ENCODE measurements at regions not wholly inside any gene's neighbourhood (a gene's known extent, or its start where the extent isn't known, plus 50 kb on each side); places are given as distances from the start of the nearest gene placed in this dataset.
"Not testable (repeated sequence)": the region's sequence is repeated elsewhere in the genome, so short reads cannot be mapped to it uniquely, and the experiment has no call there.

DNA sequence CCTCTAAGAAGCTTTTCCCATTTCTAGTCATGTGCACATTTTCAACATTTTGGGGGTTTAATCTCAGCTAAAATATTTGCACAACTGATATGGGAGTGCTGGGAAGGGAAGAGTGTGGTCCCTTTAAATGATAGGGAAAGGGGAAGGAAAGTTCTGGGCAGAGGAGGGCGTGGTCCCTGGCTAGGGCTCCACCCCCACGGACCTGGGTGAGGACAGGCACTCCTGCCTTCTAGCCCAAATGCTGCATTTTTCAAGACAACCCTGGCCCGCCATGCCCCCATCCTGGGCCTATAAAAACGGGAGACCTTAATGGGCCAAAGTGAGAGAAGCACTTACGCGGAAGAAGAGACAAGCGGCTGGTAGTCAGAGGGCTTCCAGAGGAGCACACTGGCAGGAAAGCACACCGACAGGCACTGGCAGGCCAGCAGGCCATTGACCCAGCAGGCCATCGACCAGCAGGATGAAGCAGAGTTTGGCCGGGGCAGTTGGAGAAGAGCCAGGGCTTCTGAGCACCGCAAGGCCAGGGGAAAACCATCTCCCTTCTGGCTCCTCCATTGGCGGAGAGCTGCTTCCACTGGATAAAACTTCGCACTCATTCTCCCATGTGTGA, 266.7 kb downstream of the SPRY2 start:
- no peak for DNase-seq (ENCODE audit: low read depth)

DNA sequence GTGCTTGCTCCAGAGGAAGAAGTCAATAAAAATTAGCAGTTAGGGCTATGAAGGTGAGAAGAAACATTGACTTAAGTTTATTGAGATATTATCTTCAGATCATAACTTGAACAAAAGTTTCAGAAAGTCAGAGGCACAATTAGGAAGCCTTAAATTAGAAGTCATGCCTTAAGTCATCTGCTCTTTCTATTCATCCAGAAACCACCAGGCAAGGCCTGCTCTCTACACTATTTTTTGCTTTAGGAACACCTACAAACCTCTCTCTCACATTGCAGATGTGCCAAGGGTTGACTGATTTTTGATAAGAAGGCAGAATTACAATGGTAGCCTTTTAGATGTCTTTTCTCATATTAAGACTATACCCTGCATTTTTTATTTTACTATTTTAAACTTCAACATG, 268.7 kb downstream of the SPRY2 start:
- DNase-seq (ENCODE audit: low read depth), result no peak

DNA sequence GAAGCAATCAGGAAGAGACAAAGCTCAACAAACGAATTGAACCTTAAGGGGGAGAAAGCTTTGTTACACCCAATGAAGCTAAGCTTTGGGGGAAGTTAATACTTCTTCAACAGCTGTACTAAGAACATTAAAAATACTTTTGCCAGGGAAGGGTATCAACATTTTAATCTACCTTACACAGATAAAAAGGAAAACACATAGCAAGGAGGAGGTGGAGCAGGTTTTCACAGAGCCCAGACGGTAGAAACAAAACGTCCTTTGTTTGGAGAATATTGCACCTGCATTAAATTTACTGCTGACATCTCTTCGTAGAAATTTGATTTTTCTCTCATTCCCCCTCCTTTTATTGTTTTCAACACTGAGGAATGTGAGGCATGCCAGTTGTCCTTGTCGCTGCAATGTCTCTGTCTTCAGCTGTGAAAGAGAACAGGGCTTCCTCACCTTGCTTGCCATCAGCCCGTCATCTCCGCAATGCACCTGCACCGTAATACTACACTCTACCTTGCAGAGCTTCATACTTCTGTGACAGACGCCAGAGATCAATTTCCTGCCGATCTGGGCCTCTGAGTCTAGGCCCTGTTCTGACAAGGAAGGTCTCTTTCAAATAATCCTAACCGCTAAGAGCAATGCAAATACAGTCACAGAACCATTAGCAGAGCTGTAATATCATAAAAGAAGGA, 270.8 kb downstream of the SPRY2 start:
- DNase-seq (ENCODE audit: low read depth), result no peak

DNA sequence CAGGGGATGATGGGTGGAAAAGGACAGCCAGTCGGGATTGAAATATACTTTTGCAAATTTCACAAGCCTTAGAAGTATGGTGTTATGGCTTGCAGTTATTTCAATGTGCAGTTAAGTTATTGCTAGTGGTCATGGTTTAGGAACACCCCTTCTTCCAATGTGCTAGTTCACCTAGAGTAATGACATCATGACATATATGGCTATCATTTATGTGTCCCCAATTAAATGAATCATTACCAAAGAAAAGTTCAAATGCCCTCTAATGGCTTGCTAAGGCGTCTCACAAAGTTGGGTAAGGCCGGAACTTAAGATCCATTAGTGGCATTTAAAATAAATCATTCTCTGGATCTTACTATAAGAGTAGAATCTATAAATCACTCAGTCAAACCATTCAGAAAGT, 271.6 kb downstream of the SPRY2 start:
- no peak for DNase-seq (ENCODE audit: low read depth)

DNA sequence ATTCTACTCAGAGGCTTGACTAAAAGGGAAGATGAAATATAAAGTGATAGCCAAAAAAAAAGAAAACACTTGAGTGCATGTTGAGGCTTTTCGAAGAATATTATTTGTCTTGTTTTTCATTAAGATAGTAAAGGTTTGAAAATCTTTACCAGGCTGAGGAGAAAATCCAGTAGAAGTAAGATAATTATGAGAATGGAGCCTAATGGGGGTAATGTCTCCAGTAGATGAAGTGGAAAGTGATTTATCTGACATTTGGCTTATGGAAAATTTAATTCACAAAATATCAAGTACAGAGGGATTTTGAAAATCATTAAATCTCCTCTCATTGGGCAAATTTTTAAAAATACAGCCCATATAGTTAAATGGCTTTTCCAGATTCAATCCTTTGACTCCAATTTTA, 274.9 kb downstream of the SPRY2 start:
- no peak for DNase-seq (ENCODE audit: low read depth)

DNA sequence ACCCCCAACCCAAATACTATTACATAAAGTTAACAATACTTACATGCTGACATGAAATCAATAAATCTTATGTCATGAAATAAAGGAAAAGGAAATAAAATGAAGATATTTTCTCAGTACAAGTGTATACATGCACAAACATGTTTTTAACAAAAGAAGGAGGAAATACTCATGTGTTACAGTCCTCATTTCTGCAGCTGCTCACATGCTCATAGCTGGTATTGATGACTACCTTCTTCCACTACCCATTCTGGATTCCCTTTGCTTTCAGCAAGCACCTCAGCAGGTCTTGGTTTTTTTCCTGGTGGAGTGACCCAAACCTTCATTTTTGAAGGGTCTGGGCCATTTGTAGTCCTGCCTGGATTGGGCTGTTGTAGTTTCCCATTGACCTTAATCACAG, 278.5 kb downstream of the SPRY2 start:
- DNase-seq (ENCODE audit: low read depth), result not testable (repeated sequence)

DNA sequence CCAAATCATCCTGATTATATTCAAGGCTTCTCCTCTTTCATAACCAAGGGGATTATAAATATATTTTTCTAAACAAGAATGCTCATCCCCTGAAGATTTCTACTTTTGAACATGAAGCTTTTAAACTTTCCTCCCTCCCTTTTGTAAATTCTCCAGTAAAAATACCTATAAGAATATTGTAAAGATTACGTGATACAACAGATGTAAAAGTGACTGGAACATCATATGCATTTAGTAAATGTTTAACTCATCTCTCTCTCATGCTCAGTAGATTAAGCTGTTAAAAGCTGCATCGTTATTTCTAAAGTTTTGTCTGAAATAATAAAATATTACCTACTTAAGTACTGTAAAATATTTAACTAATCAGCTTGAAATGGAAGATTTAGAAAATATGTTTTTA, 281.1 kb downstream of the SPRY2 start:
- no peak for DNase-seq (ENCODE audit: low read depth)

DNA sequence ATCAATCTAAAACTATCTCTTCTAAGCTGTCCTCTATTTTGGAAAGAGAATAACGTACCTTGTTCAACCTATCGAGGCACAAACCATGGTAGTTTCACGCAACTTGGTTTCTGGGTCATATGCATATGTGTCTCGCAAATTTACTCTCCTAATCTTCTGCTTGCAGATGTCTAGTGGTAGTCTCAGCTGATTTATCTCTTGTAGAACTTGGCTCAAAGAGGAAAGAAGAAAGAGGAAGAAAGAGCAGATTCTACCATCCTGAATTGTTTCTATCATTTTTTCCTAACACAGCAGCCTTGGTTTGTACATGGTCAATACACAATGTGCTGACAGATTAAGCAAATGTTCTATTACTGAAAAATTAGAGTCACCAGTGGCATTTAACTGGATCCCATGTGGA, 282.3 kb downstream of the SPRY2 start:
- DNase-seq (ENCODE audit: low read depth), result no peak

DNA sequence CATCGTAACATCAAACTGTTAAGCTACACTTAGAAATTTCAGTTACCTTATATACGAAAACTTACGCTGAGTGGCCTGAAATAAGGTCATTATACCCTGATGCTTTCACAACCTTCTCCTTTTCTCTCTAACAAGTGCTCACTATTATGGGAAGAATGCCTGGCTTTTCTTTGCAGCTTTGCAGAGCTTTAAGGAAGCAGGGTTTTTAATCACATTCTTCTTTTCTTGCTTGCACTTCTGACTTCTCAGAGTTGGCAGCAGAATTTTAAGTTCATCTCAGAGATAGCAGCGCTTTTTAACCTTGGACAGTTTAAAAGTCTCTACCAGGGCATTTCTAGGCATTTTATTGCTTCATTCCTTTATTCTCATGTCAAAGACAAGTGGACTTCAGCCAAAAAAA, 285.1 kb downstream of the SPRY2 start:
- no peak for DNase-seq (ENCODE audit: low read depth)

DNA sequence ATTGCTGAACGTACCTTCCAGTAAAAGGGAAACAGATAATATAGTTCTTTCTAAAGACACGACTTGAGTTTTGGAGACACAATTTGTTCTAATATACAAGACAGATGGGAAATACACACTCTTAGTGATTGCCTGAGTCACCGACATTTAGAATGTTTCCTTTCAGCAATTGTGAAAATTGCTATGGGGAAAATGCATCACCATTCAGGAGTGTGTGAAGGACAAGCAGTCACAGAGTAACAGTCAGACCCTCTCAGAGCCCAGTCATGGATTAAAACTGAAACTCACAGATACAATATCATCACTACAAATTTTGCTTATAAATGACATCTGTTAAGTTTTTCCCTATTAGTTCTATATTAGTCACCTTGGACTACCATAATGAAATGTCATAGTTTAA, 286.1 kb downstream of the SPRY2 start:
- no peak for DNase-seq (ENCODE audit: low read depth)

DNA sequence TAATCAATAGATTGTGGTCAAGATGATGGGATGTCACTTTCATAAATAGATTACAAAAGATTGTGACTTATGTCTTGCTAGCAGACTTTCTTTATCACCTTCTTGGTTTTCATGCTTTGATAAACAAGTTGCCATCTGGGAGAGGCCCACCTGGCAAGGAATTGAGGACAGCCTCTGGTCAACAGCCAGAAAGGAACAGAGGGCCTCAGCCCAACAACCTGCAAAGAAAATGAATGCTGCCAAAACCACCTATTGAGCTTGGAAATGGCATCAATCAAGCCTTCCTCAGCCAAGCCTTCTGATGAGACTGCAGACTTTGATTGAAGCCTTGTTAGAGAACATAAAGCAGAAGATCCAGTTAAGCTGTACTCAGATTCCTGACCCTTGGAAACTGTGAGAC, 288.6 kb downstream of the SPRY2 start:
- DNase-seq (ENCODE audit: low read depth), result no peak

DNA sequence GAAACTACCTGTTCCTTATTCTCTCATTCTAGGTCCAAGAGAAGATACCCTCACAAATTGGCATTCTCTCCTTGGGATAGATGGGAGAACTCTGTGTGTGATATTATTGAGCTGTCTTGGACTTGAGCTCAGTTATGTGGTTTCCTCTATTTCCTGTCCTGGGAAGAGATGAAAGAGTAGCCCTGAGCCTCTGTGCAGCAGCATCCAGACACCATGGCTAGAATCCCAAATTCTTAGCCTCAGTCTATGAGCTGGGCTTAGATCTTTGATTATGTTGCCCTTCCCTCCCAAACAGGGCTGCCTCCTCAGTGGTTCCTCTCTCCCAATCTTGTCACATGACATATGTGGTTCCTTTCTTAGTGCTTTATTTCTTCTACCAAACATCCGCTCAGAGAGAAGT, 290.7 kb downstream of the SPRY2 start:
- no peak for DNase-seq (ENCODE audit: low read depth)

DNA sequence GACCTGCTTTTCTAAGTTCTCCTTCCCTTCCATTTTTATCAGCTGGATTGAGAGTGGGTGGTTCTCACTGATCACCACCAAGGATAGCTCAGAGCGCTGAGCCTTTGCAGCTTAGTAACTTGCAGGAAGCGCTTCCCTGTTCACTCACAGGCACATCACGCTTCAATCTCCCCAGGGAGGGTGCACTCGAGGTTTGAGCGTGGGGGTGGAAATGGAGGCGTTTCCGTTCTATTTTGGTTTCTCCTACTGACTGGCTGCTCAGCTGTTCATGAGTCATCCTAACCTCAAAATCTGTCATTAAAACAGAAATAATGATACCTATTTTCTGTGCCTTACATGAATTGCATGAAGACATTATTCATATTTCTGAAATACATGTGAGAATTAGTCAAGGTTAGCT, 292.1 kb downstream of the SPRY2 start:
- DNase-seq (ENCODE audit: low read depth), result peak; percentile 21

DNA sequence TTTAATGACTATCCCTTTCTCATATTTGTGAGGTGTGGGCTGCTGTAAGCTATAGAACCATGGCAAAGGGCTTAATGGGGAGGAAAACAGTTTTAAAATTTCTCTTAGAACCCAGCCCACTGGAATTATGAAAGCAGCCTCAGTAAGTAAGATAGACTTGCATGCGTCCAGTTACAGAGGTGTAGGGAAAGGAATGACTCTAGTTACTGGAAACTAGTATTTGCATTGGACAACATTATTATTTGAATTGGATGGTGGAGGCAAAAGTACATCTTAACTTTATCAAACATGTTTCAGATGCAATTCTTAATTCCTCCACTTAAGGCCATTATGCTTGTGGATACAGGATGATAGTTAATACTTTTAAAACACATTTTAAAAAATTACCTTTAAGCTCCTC, 292.9 kb downstream of the SPRY2 start:
- no peak for DNase-seq (ENCODE audit: low read depth)

DNA sequence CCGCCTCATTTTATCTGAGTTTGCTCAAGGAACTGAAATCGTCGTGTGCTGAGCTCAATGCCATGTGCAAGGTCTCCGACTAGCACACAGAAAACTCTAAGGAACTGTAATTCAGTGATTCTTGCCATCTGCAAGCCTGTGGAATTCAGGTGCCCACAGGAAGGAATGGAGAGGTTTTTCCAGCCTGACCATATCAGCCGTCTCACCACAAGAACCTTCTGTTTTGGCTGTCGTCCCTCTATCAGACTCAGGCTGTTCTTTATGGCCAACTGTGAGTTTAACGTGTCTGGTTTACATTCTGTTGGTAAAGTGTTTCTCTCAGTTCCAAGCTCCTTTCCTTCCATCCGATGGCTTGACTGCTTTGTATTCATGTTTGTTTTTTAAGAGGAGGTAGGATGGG, 293.5 kb downstream of the SPRY2 start:
- no peak for DNase-seq (ENCODE audit: low read depth)

DNA sequence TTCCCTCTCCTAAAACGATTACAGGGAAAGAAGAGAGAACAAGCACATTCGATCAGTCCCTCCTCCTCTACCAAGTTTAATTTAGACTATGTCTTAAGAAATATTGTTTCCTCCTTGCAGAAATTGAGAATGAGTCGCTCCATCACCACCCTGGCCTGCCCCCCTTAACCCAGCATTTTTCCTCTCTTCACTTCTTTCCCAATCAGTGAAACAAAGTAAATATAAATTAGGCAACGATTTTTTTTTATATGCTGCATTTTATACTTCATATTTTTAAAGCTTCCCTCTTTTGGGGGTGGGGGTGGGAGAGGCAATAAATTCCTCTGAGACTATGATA, 300.0 kb downstream of the SPRY2 start:
- DNase-seq (ENCODE audit: low read depth), result no peak

DNA sequence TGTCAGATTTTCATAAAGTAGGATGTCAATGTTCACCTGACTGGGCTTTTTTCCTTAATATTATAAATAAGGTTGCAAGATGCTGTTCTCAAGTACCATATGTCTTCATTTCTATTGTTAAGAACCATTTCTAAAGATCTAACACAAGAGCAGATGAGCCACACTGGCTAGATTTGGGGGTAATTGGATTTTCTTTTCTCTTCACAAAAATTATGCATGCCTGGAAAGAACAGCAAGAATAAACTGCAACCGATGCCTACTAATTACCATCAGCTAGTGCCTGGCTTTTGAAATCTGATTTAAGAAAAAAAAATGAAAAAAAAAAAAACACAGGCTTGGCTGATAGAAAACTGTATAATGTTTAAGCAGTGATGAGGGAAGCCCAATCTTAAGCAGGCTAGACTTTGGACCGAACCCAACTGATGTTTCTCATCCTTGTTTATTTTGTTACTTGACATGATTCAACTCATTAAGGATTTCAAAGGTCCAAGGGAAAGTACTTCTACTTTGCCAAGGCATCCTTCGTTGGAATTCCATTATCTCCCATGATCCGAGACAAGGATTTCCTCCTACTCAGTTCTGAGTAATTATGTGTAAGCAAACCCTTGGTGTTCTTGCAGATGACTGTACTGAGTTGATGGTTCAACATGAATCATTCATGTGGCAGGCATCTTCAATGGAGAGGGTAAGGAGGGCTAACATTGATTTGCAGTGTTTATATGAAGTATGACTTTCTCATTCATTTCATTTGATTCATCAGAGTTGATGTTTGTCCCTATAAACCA, 300.5 kb downstream of the SPRY2 start:
- DNase-seq (ENCODE audit: low read depth), result no peak

DNA sequence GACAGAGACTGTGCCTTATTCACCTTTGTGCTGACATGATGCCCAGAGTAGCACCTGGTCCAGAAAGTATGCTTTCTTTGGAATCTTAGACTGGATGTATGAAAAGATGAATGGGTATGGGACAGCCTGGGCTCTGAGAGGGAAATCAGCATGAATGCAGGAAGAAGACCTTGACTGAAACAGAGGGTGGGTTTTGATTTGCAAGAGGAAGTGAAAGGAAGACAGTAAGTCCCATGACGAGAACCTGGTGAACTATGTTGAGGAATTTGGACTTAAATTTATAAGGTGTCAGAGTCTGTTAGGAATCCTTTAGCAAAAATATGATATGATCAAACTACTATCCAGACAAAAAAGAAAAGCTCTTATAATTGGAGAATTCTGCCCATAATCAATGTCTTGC, 301.9 kb downstream of the SPRY2 start:
- DNase-seq (ENCODE audit: low read depth), result no peak

DNA sequence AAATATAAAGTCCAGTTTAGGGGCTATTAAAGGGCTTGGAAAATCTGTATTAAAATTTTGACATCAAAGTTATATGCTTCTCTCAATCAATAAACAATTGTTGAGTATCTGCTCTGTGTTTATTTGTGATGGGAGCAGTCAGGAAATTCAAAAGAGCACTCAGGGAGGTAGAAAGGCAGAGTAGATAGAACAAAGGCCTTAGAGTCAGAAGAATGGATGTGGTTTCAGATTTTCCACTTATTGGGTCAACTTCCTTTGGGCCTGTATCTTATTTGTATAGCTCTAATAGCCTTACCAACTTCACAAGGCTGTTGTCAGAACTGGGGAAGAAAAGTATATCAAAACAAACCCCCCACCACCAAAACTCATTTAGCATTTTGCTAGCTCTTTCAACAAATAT, 302.6 kb downstream of the SPRY2 start:
- no peak for DNase-seq (ENCODE audit: low read depth)

DNA sequence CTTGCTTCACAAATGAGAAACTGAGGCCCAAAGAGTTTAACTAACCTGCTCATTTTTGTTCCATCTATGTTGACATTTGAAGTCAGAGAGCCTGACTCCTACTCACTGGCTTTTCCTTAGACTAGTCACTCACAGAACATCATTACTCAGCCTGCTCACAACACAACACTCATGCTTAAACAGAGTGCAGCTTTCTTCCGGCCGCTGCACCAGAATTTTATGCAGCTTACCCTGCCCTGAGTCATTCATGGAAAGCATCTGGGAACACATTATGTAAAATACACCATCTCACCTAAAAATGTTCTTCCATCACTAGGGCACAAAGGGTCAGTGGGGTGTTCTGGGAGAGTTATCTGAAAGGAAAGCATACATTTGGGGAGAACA, 303.4 kb downstream of the SPRY2 start:
- no peak for DNase-seq (ENCODE audit: low read depth)

DNA sequence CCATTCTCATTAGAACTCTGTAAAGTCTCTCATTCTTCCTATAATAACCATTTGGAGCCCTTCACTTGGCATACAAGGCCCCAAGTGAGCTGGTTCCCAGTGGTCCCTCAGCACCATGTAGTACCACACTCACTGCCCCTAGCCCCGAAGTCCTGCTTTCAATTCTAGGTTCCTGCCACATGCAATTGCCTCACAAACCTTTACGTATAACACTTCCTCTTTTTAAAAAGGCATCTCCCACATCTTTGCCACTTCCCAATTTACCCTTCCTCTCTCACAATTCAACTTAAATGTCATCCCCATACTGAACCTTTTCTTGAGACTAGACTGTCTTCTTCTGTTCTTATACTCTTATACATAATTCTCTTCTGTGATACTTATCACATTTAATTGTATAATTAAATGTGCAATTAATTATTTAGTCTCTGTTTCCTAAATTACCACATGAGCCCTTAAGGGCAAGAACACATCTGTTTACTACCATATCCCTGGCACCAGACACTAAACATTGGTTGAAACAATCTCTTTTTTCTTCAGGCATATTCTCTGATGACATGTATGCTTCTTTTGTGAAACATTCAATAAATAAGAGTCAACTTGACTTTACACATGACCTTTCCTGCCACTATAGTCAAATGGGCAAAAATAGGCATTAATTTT, 304.0 kb downstream of the SPRY2 start:
- no peak for DNase-seq (ENCODE audit: low read depth)

DNA sequence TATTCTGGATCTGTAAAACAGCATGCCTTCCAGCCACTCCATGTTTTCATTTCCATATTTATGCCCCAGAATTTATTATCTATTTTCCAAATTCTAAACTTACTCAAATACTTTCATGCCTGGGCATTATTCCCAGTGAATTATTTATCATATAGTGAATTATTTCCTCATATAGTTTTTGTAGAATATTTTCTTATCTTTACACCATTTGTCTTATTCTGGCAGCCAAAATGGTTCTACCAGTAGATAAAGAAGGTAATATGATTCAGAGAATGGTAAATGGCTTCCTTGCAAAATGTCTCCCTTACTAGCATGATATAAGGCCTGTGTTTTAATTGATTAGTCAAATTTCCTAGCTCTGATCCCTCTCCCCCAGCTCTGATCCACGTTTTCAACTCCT, 305.8 kb downstream of the SPRY2 start:
- DNase-seq (ENCODE audit: low read depth), result no peak

DNA sequence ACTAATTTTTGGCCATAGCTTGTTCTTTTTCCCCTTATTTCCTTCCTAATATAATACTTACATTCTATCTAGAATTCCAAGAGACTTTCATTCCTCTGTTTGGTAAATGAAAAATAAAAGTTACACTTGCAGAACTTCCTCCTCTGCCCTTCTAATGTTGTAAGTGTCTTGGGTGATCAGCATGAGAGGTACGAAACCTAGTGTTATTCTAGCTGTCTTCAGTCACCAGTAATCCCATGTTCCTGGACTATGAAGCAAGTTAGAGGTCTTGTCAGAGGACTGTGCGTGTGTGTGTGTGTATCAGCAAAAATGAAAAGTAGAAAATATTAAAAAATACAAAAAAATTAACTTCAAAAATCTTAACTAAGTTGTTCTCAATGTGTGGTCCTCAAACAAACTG, 307.0 kb downstream of the SPRY2 start:
- DNase-seq (ENCODE audit: low read depth), result no peak
